ENCODE measurements at regions not wholly inside any gene's neighbourhood (a gene's known extent, or its start where the extent isn't known, plus 50 kb on each side); places are given as distances from the start of the nearest gene placed in this dataset.
"Not testable (repeated sequence)": the region's sequence is repeated elsewhere in the genome, so short reads cannot be mapped to it uniquely, and the experiment has no call there.

DNA sequence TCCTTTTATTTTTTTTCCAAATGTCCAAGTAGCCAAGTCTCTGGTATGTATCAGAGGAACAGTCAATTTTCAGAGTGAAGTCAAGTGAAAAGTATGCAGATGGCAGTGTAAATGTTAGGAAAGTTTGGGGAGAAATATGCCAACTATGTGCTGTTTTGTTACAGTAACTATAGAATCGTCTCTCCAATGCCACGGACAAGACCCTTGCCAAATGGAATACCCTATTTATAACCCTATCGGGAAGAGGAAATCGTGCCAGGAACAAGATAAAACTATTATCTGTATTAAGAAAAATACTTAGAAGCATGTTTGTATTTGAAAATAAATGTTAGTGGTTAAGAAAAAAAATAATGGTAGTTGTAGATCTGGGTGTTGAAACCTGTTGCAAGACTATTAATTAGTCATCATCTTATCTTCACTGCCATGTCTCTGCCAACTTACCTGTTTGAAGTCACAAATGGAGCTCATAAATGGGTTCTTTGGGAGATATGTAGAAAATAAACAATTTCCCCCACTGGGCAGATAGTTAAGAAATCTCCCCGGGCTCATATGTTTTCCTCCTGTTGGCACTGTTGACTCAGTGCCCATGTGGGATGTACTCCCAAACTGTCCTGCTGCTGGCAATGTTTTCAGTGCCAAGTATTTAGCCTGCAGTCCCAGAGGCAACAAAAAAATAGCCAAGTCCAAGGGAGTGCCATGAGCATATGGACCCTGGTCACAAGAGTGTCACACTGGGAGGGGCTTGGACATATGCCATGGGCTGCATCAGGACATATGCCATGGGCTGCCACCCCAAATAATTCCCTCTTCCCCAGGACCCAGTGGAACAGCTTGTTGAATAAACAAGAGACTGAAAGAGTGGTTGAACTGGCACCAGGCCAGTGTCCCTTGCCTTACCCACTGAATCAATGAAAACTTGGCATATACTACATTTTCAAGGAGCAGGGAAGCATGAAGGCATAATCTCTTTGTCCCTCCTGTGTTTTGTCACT lies 366.9 kb downstream of the OSR1 start:
- peak in 22 of 58 donors; percentile 1 to 83 (median 13) for DNase-seq

DNA sequence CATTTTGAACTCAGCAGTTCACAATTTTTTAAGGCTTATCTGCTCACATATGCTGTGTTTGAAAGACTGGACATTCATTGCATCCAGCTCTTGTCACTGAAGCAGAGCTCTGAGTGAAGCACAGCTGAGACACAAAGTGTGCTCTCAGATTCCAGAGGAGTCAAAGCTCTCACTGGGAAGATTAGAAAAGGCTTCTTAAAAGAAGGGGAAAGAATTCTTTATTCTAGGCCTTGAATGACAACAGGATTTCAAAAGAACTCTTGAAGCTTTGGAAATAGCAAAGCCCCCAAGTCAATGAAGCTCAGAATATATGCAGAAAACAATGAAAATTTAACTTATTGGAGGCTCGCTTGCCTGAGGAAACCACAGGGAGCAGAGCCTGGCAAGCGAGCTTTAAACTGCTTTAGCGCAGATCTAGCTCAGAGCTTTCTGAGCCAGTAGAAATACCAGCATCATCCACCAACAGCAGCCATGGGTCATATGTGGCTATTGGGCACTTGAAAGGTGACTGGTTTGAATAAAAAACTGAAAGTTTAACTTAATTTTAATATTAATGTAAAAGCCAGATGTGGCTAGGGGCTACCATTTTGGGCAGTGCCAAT lies 369.7 kb downstream of the OSR1 start:
- DNase-seq: no peak

DNA sequence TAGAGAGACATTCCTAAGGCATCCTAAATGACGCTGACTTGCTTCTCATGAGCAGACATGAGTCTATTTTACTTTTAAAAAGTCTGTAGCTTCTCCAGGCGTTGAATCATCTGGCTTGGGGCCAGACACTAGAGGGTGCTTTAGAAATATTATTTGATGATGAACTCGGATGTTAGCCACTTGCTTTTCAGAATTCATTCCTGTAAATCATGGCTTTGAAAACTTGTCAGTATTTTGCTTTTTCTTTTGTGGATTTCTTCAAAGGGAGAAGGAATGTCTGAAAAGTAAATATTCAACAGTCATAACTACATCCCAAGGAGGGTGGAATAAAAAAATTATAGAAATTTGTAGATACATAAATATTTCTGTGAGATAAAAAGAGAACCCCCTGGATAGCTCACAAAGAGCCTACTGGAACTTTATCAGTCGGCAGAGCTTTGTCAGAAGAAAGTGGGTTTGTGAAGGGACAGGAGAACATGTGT lies 370.8 kb downstream of the OSR1 start:
- peak in 23 of 58 donors; percentile 0 to 62 (median 12) for DNase-seq

DNA sequence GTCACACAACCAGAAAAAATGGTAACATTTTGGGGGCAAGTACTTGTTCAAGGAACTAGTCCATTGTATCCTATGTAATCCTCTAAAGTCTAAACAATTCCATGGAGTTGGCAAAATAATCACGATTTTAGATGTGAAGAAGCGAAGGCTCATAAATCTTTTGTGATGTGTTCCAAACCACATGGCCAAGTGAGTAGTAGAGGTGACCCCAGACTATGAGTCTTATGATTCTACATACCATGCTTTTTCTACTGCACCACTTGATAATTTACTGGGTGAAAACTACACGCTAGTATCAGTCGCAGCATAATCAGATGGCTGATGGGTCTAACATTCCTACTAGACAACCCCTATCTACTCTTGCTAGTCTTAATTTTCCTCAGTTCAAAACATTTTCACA lies 371.4 kb downstream of the OSR1 start:
- DNase-seq: no peak

DNA sequence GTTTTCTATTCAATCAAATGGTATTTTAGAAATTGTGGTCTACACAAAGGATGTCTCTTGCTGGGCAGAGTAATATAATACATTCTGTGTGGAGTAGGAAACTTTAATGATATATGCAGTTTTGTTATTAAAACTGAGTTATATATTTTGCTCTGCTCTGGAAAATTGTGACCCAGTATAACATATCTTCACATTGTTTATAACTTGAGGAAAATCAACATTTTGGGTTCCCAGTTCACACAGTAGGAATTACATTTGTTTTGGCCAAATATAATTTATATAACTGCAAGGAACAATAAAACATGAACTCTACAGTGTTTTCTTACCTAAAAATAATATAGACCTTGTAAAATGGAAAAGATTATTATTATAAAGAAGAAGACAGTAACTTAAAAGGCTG lies 372.4 kb downstream of the OSR1 start:
- no peak for DNase-seq

DNA sequence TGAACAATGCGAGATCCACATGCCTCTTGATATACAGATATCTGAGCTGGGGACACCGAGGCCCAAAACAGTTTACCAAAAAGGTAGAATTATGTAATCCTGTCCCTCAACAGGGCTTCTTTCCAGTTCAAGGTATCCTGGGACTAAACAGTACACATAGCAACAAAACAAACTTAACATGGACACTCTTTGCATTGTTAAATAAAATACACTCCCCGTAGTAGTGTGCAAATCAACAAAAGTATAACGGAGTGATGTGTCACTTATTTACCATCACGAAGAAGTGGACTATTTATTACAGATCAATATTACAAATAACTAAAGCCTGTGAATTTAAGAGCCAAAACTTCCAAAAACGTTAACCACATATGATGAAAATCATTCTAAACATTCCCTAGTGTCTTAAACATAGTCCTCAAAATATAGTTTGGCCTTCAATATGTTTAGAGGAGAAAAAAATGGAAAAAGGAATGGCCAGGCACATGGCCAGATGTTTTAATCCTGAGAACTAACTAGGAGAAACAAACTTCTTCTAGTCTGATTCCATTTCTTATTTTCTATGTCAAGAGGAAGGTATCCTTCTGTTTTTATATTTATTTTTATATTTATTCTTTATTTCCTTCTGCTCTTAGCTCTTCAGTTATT lies 377.5 kb downstream of the OSR1 start:
- no peak for DNase-seq

DNA sequence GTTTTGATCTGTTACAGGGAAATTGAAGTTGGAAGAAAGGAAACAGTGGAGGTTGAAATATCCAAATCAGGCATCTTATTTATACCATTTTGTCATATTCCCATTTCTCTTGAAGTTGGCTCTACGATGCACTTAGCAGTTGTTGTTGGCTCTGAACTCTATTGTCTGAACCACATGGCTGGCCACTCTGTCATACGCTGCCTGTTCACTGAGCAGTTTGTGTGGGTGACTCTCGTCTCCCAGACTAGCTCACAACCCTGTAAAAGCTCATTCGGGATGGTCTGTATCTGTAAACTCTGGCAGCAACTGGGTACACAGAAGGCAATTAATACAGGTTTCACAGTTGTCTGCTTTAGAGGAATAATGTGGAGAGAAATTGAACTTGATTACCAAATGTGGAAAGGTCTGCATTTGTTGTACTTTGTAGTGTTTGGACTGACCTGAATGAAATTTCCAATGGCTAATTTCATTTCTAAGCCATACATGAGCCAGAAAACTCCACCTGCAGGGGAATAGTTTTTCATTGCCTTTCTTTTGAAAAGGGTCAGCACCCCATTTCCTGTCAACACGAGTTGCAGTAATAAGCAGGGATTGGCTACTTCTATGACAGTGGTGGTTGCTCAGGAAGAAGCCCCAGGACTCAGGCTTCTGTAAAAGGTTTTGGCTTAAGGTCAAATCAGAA lies 378.2 kb downstream of the OSR1 start:
- no peak for DNase-seq

DNA sequence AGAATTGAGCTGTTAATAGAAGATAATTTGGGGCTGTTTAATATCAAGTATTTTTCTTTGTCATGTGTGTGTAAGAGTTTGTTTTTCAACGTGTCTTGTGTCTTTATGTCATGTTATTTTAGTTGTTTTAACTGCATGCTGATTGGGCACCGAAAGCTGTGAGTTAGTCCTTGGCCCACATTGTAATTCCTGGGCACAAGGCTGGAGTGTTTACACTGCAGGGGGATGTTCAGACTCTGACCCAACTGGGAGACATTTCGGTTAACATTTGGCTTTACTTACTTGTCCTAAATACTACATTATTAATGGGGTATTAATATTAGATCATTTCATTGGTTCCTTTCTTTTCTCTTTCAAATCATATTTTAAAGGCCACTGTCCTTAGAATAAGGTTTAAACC lies 381.0 kb downstream of the OSR1 start:
- DNase-seq: no peak

DNA sequence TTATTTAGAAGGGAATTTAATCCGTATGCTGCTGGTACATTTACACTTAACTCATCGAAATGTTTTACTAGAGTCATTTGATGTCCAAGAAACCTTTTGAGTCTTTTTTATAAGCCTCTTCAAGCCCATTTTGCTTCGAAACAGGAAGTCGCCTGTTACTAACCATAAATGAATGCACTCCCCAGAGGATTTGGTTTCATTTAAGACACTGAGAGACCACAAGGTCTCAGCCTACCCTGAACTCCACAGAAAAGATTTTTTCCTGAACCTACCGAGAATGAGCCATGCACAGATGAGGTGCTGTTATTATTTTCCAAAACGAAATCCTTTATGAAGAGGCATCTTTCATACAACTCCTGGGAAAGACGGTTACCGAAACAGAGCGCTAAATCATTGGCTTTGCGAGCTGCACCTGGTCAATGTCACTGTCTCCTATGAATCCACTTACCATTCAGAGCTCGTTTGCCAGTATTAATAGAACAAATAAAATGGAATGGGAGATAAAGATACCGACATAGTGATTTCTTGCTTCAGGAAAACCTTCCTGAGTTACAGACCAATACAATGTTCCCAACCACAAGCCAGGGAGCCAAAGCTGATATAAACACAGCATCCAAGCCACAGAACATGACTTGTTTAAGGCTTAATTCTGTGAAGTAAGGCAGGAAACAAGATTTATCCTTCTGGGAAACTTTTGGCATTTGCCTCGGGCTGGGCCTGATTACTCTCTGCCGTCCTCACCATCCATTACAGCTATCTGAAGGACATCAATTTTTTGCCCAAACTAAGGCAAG lies 382.1 kb downstream of the OSR1 start:
- no peak for DNase-seq

DNA sequence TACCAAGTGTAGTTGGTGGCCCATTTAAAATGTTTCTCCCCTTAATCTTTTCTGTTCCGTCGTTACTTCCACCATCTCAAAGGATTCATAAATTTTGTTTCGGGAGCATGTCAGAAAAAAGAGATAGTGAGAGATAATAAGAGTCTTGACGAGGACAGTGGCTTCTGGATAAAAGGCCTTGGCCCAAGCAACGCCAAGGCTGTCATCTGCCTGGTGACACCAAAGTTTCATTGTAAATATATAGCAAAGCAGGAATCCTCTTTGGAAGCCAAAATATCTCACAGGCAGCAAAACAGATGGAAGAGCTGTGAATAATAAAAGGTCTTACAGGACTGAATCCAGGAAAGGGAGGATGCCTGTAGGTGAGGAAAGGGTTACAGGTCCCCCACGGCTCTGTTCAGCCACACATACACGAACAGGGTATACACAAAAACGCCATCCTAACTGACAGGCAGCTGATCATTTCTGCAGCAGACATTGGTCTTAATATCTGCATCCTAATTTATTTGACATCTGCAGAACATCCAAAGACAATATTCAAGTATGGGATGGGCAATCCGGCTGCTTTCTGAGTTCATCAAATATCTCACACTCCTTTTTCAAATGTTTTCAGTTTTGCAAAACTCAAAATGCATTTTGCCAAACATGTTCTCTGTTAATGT lies 382.8 kb downstream of the OSR1 start:
- DNase-seq: no peak

DNA sequence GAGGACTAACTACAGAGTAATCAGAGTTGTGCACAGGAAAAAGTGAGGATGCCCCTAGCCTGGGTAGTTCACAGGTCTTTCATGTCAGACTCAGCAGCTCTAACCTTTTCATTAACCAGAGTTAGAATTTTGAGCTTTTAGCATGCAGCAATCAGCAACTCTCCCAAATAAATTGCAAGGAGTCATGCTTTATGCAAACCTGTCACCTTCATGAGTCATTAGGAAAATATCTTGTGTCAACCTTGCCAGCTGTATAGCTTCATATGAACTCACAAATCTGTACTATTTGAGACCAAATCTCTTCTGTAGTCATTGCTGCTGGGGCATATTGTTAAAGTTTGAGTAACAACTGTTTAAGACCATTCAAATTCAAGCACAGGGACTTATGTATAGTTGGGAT lies 382.3 kb upstream of the NT5C1B start:
- DNase-seq: no peak

DNA sequence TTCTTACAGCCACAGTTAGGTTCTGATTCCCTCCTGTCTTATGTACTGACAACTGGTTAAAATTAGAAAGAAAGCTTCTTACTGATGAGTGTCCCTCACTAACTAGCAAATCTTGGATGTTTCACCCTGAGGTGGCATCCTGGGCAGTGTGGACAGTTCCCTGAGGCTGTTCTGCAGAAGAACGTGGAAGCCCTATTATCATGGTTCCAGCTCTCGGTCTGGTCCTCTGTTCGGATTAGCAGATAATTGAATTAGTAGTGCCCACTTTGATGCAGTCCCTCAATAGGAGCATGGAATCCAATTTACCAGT lies 381.7 kb upstream of the NT5C1B start:
- no peak for DNase-seq

DNA sequence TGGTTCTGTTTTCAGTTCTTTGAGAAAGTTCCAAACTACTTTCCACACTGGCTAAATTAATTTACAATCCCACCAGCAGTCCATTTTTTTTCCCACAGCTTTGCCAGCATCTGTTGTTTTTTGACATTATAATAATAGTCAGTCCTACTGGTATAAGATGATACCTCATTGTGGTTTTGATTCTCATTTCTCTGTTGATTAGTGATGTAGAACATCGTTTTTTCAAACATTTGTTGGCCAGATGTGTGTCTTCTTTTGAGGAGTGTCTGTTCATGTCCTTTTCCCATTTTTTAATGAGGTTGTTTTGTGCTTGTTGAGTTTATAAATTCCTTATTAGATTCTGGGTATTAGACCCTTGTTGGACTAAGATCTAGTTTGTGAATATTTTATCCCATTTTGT lies 376.8 kb upstream of the NT5C1B start:
- no peak for DNase-seq

DNA sequence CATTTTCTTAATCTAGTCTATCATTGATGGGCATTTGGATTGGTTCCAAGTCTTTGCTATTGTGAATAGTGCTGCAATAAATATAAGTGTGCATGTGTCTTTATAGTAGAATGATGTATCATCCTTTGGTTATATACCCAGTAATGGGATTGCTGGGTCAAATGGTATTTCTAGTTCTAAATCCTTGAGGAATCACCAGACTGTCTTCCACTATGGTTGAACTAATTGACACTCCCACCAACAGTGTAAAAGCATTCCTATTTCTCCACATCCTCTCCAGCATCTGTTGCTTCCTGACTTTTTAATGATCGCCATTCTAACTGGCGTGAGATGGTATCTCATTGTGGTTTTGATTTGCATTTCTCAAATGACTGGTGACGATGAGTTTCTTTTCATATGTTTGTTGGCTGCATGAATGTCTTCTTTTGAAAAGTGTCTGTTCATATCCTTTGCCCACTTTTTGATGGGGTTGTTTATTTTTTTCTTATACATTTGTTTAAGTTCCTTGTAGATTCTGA lies 374.4 kb upstream of the NT5C1B start:
- DNase-seq: not testable (repeated sequence)

DNA sequence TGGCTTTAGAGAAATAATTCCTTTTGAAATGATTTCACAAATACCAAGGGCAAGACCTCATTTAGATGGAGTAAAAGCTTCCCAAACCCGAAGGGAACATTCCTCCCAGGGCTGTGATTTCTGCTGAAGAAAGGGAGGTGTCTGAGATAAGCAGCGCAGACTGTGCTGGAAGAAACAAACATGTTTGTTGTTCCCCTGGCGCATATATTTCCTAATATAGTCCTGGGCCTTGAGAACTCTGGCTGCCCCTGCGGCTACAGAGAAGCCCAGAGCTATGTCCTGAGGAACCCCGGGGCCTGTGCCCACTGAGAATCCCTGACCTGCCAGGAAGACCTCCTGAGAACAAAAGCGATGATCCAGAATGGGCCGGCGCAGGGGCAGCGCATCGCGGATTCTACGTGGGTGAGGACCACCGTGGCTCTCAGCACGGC lies 372.6 kb upstream of the NT5C1B start:
- no peak for DNase-seq

DNA sequence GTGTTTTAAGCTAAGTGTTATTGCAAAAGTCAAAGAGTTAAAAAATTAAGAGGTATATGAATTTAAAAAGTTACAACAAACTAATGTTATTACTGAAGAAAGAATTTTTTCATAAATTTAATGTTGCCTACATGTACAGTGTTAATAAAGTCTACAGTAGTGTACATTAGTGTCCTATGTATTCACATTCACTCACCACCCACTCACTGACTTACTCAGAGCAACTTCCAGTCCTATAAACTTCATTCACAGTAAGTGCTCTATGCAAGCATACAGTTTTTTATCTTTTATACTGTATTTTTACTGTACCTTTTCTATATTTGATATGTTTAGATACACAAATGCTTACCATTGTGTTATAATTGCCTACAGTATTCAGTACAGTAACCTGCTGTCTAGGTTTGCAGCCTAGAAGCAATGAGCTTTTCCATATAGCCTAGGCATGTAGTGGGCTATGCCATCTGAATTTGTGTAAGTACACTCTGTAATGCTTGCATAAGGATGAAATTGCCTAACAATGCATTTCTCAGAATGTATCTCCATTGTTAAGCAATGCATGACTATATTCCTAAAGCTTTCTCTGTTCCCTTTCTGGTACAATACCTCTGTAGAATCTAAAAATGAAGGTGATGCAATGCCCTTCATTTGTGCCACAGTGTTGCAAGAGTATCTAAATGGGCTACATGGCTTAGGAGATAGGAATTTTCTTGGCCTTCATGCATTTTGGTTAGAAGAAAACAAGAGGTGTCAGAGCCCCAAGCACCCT lies 370.8 kb upstream of the NT5C1B start:
- DNase-seq: no peak

DNA sequence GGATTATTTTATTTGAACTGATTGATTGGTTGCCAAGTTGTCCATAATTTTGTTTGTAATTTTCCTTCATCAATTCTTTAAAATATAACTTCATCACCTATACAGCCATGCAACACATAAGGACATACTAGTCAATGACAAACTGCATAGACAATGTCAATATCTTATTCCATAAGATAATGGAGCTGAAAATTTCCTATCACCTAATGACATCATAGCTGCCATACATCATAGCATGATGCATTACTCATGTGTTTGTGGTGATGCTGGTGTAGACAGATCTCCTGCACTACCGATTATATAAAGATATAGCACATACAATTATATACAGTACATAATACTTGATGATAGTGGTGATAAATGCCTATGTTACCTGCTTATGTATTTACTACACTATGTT lies 369.8 kb upstream of the NT5C1B start:
- DNase-seq: no peak

DNA sequence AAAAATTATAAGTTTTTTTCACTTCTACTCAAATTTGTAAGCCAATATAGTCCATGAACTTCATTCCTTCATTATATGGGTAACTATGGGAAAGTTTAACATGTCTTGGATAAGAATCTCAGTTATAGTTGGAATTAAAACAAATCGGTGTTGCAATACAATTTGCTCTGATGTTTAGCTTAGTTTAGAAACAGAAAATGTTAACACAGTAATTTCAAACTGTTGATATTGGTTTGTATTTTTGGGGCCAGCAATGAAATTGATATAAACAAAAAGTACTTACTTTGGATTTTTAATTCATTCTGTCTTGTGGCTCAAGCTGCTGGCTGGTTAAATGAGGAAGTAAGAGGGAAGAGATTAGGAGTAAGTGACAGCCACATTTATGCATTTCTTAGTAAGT lies 368.5 kb upstream of the NT5C1B start:
- DNase-seq: no peak

DNA sequence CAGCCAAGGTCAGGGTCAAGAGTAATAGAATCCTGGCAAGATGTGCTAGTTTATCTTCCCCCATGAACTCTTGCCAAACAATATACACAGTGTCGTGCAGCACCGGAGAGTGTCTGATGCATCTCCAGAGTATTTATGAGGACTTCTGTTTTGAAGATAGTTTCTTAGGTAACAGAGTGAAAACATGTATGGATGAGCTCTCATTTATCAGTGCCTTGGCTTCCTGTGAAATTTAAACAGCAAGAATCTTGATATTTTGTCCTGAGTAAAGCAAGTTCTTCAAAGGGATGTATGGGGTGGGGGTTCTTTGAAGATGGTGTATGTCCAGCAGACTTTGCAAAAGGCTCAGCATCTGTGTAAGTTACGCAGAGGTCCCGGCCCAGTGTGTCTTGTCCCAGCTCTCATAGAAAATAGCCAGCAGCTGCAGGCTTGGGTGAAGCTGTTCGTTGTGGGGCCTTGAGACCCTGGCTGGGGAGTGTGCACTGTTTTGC lies 361.0 kb upstream of the NT5C1B start:
- no peak for DNase-seq
